ENCODE measurements at regions not wholly inside any gene's neighbourhood (a gene's known extent, or its start where the extent isn't known, plus 50 kb on each side); places are given as distances from the start of the nearest gene placed in this dataset.

- Histone ChIP-seq H3K4me3 (replicated peaks in 1 of 3; ENCODE audit: low read depth in 2 of 3, low read length in 3 of 3) (no peak overlapping the region), H3K27me3 (ENCODE audit: control insufficient read depth in 2 of 2, insufficient read depth in 2 of 2, low read length in 2 of 2) (no peaks in the 10 kb centered on the region), H3K4me2 (replicated peaks; ENCODE audit: extremely low read depth, low read length, poor library complexity, severe bottlenecking) (no peak overlapping the region), H3K79me2 (ENCODE audit: insufficient read depth, low read length) (no peaks in the 10 kb centered on the region), H3K9ac (ENCODE audit: insufficient read depth, low read length, poor library complexity, severe bottlenecking) (no peak overlapping the region), H3K4me1 (ENCODE audit: control insufficient read depth in 1 of 2, insufficient read depth in 2 of 2, low read length in 2 of 2) (no peaks in the 10 kb centered on the region), H3K36me3 (replicated peaks in 1 of 2; ENCODE audit: control insufficient read depth in 1 of 2, insufficient read depth in 2 of 2, low read length in 2 of 2) (no peaks in the 10 kb centered on the region), H3K9me3 (replicated peaks in 1 of 2; ENCODE audit: control insufficient read depth in 1 of 2, insufficient read depth in 1 of 2, low read length in 2 of 2) (no peaks in the 10 kb centered on the region), H2AFZ (ENCODE audit: insufficient read depth, low read depth, low read length, poor library complexity, severe bottlenecking) (no peak overlapping the region), H3K27ac (ENCODE audit: low read depth in 1 of 2, low read length in 2 of 2) (no peak overlapping the region), H4K20me1 (ENCODE audit: insufficient read depth, low read length) (no peaks in the 10 kb centered on the region)
- H3K4me3 Mint-ChIP-seq, result no peak overlapping the region
- intact Hi-C loops (cut with micrococcal nuclease), result no loop called here
- no peaks in the 10 kb centered on the region for H3K4me1 Mint-ChIP-seq
- no peak for TF ChIP-seq CTCF (IDR thresholded peaks at IDR 0.05)
- H3K9me3 Mint-ChIP-seq, result no peaks in the 10 kb centered on the region
- no CpG with 5 or more reads among the region's 1 CpG for WGBS (ENCODE audit: insufficient coverage)
- DNase-seq, result no peak
- H3K27ac Mint-ChIP-seq, result no peak overlapping the region
- peaks cover 4 to 6% (median 4%) of the 10 kb centered on the region in 3 donors for H3K27me3 Mint-ChIP-seq (ENCODE audit: low read depth in 3 of 3)
- H3K36me3 Mint-ChIP-seq, result no peaks in the 10 kb centered on the region
Observed at GRCh38 chr6:43910149-43910637, 140.2 kb downstream of the VEGFA start.

GRCh38 chr6:43909474-43910148, 139.6 kb downstream of the VEGFA start:
- H3K79me2 ChIP-seq (ENCODE audit: insufficient read depth, low read length), result no peaks in the 10 kb centered on the region
- Mint-ChIP-seq H3K27me3 (ENCODE audit: low read depth in 3 of 3) (peaks cover 4 to 6% (median 5%) of the 10 kb centered on the region in 3 donors), H3K9me3 (no peaks in the 10 kb centered on the region), H3K36me3 (no peaks in the 10 kb centered on the region), H3K4me3 (no peak overlapping the region), H3K27ac (no peak overlapping the region), H3K4me1 (no peaks in the 10 kb centered on the region)
- WGBS (ENCODE audit: insufficient coverage), result 93% methylated on average over 7 of the region's 7 CpGs
- H3K9ac ChIP-seq (ENCODE audit: insufficient read depth, low read length, poor library complexity, severe bottlenecking), result no peak overlapping the region
- H3K9me3 ChIP-seq (replicated peaks in 1 of 2; ENCODE audit: control insufficient read depth in 1 of 2, insufficient read depth in 1 of 2, low read length in 2 of 2), result no peaks in the 10 kb centered on the region
- H3K27me3 ChIP-seq (ENCODE audit: control insufficient read depth in 2 of 2, insufficient read depth in 2 of 2, low read length in 2 of 2), result no peaks in the 10 kb centered on the region
- no peaks in the 10 kb centered on the region for H3K4me1 ChIP-seq (ENCODE audit: control insufficient read depth in 1 of 2, insufficient read depth in 2 of 2, low read length in 2 of 2)
- H3K4me2 ChIP-seq (replicated peaks; ENCODE audit: extremely low read depth, low read length, poor library complexity, severe bottlenecking), result no peak overlapping the region
- no peak for TF ChIP-seq CTCF (IDR thresholded peaks at IDR 0.05)
- H3K36me3 ChIP-seq (replicated peaks in 1 of 2; ENCODE audit: control insufficient read depth in 1 of 2, insufficient read depth in 2 of 2, low read length in 2 of 2), result no peaks in the 10 kb centered on the region
- no peak for DNase-seq
- H4K20me1 ChIP-seq (ENCODE audit: insufficient read depth, low read length), result no peaks in the 10 kb centered on the region
- intact Hi-C loops (cut with micrococcal nuclease), result no loop called here
- H2AFZ ChIP-seq (ENCODE audit: insufficient read depth, low read depth, low read length, poor library complexity, severe bottlenecking), result no peak overlapping the region
- H3K27ac ChIP-seq (ENCODE audit: low read depth in 1 of 2, low read length in 2 of 2), result no peak overlapping the region
- H3K4me3 ChIP-seq (replicated peaks in 1 of 3; ENCODE audit: low read depth in 2 of 3, low read length in 3 of 3), result no peak overlapping the region

Measured in CD14-positive monocyte (primary cell).